BLaER1 (cell line): ENCODE measurements at regions not wholly inside any gene's neighbourhood (a gene's known extent, or its start where the extent isn't known, plus 50 kb on each side); places are given as distances from the start of the nearest gene placed in this dataset.

ENCODE experiments used
- H3K27ac ChIP-seq: shearing (Covaris generic); formaldehyde crosslinking; 2 replicates; pipeline ENCODE4 v1.8.1; 2022
- H3K27me3 ChIP-seq: shearing (Covaris generic); formaldehyde crosslinking; 2 replicates; pipeline ENCODE4 v1.8.1; 2022
- H3K36me3 ChIP-seq: shearing (Covaris generic); formaldehyde crosslinking; 2 replicates; pipeline ENCODE4 v1.8.1; 2022
- H3K4me1 ChIP-seq: shearing (Covaris generic); formaldehyde crosslinking; 2 replicates; pipeline ENCODE4 v1.8.1; 2022
- H3K4me2 ChIP-seq: shearing (Covaris generic); formaldehyde crosslinking; 2 replicates; pipeline ENCODE4 v1.8.1; 2022
- H3K4me3 ChIP-seq: shearing (Covaris generic); formaldehyde crosslinking; 2 replicates; pipeline ENCODE4 v1.8.1; 2022
- H3K9ac ChIP-seq: shearing (Covaris generic); formaldehyde crosslinking; 2 replicates; pipeline ENCODE4 v1.8.1; 2022
- H3K9me3 ChIP-seq: shearing (Covaris generic); formaldehyde crosslinking; 2 replicates; pipeline ENCODE4 v1.8.1; 2022
- H4K20me1 ChIP-seq: shearing (Covaris generic); formaldehyde crosslinking; 2 replicates; pipeline ENCODE4 v1.8.1; 2022
- Cebpa-rat ChIP-seq: shearing (Covaris generic); IDR thresholded peaks from 2 replicates; pipeline ENCODE4 v1.8.1; 2022

GRCh38 chr14:43041976-43042375, 1435.3 kb downstream of the LRFN5 start:
- H3K9me3 ChIP-seq, result no peaks in the 10 kb centered on the region
- no peak for TF ChIP-seq Cebpa-rat
- H3K36me3 ChIP-seq, result no peaks in the 10 kb centered on the region
- H3K4me2 ChIP-seq, result no peak overlapping the region
- no peak overlapping the region for H3K27ac ChIP-seq
- no peaks in the 10 kb centered on the region for H4K20me1 ChIP-seq
- no peak overlapping the region for H3K9ac ChIP-seq
- H3K27me3 ChIP-seq, result no peaks in the 10 kb centered on the region
- H3K4me3 ChIP-seq, result no peak overlapping the region
- no peaks in the 10 kb centered on the region for H3K4me1 ChIP-seq

GRCh38 chr14:43041207-43041606, 1434.5 kb downstream of the LRFN5 start:
- Histone ChIP-seq H4K20me1 (no peaks in the 10 kb centered on the region), H3K9me3 (no peaks in the 10 kb centered on the region), H3K4me1 (no peaks in the 10 kb centered on the region), H3K9ac (no peak overlapping the region), H3K36me3 (no peaks in the 10 kb centered on the region), H3K4me3 (no peak overlapping the region), H3K27me3 (no peaks in the 10 kb centered on the region), H3K4me2 (no peak overlapping the region), H3K27ac (no peak overlapping the region)
- TF ChIP-seq Cebpa-rat, result no peak

- no peaks in the 10 kb centered on the region for H3K36me3 ChIP-seq
- H3K27me3 ChIP-seq, result no peaks in the 10 kb centered on the region
- no peaks in the 10 kb centered on the region for H4K20me1 ChIP-seq
- TF ChIP-seq Cebpa-rat, result no peak
- no peak overlapping the region for H3K9ac ChIP-seq
- H3K9me3 ChIP-seq, result no peaks in the 10 kb centered on the region
- H3K27ac ChIP-seq, result no peak overlapping the region
- H3K4me2 ChIP-seq, result no peak overlapping the region
- H3K4me3 ChIP-seq, result no peak overlapping the region
- no peaks in the 10 kb centered on the region for H3K4me1 ChIP-seq
Measured at GRCh38 chr14:43039881-43040280, 1433.2 kb downstream of the LRFN5 start.

- Histone ChIP-seq H3K9me3 (no peaks in the 10 kb centered on the region), H4K20me1 (no peaks in the 10 kb centered on the region), H3K4me3 (no peak overlapping the region), H3K9ac (no peak overlapping the region), H3K36me3 (no peaks in the 10 kb centered on the region), H3K4me2 (no peak overlapping the region), H3K27ac (no peak overlapping the region), H3K4me1 (no peaks in the 10 kb centered on the region), H3K27me3 (no peaks in the 10 kb centered on the region)
- TF ChIP-seq Cebpa-rat, result no peak
Measured at GRCh38 chr14:43031598-43031997, 1424.9 kb downstream of the LRFN5 start.

GRCh38 chr14:43022094-43022800, 1415.6 kb downstream of the LRFN5 start:
- no peaks in the 10 kb centered on the region for H3K4me1 ChIP-seq
- H3K9ac ChIP-seq, result no peak overlapping the region
- H4K20me1 ChIP-seq, result no peaks in the 10 kb centered on the region
- H3K27me3 ChIP-seq, result no peaks in the 10 kb centered on the region
- no peak overlapping the region for H3K4me3 ChIP-seq
- no peak overlapping the region for H3K4me2 ChIP-seq
- no peaks in the 10 kb centered on the region for H3K36me3 ChIP-seq
- H3K9me3 ChIP-seq, result no peaks in the 10 kb centered on the region
- H3K27ac ChIP-seq, result no peak overlapping the region
- TF ChIP-seq Cebpa-rat, result no peak

- no peak overlapping the region for H3K4me3 ChIP-seq
- H3K4me1 ChIP-seq, result no peaks in the 10 kb centered on the region
- H3K9me3 ChIP-seq, result no peaks in the 10 kb centered on the region
- no peak overlapping the region for H3K9ac ChIP-seq
- no peaks in the 10 kb centered on the region for H3K36me3 ChIP-seq
- no peaks in the 10 kb centered on the region for H4K20me1 ChIP-seq
- TF ChIP-seq Cebpa-rat, result no peak
- no peak overlapping the region for H3K27ac ChIP-seq
- no peak overlapping the region for H3K4me2 ChIP-seq
- no peaks in the 10 kb centered on the region for H3K27me3 ChIP-seq
Measured at GRCh38 chr14:43019826-43020225, 1413.2 kb downstream of the LRFN5 start.

- Histone ChIP-seq H3K36me3 (no peaks in the 10 kb centered on the region), H3K4me1 (no peaks in the 10 kb centered on the region), H3K9ac (no peak overlapping the region), H4K20me1 (no peaks in the 10 kb centered on the region), H3K9me3 (peaks cover under 1% of the 10 kb centered on the region), H3K27me3 (no peaks in the 10 kb centered on the region), H3K27ac (no peak overlapping the region), H3K4me2 (no peak overlapping the region), H3K4me3 (no peak overlapping the region)
- no peak for TF ChIP-seq Cebpa-rat
Measured at GRCh38 chr14:43014338-43014737, 1407.7 kb downstream of the LRFN5 start.

GRCh38 chr14:43012817-43013216, 1406.1 kb downstream of the LRFN5 start:
- Histone ChIP-seq H4K20me1 (no peaks in the 10 kb centered on the region), H3K4me2 (no peak overlapping the region), H3K36me3 (no peaks in the 10 kb centered on the region), H3K4me3 (no peak overlapping the region), H3K4me1 (no peaks in the 10 kb centered on the region), H3K27me3 (no peaks in the 10 kb centered on the region), H3K27ac (no peak overlapping the region), H3K9ac (no peak overlapping the region), H3K9me3 (peaks cover 12% of the 10 kb centered on the region)
- TF ChIP-seq Cebpa-rat, result no peak

GRCh38 chr14:43005807-43006206, 1399.1 kb downstream of the LRFN5 start:
- H3K4me2 ChIP-seq, result no peak overlapping the region
- H4K20me1 ChIP-seq, result no peaks in the 10 kb centered on the region
- TF ChIP-seq Cebpa-rat, result no peak
- H3K9me3 ChIP-seq, result peaks cover 54% of the 10 kb centered on the region
- H3K9ac ChIP-seq, result no peak overlapping the region
- no peaks in the 10 kb centered on the region for H3K27me3 ChIP-seq
- H3K4me3 ChIP-seq, result no peak overlapping the region
- H3K27ac ChIP-seq, result no peak overlapping the region
- no peaks in the 10 kb centered on the region for H3K36me3 ChIP-seq
- H3K4me1 ChIP-seq, result no peaks in the 10 kb centered on the region

- Histone ChIP-seq H3K4me1 (no peaks in the 10 kb centered on the region), H3K27me3 (no peaks in the 10 kb centered on the region), H3K27ac (no peak overlapping the region), H3K9ac (no peak overlapping the region), H3K9me3 (peaks cover 48% of the 10 kb centered on the region), H3K36me3 (no peaks in the 10 kb centered on the region), H3K4me2 (no peak overlapping the region), H3K4me3 (no peak overlapping the region), H4K20me1 (no peaks in the 10 kb centered on the region)
- no peak for TF ChIP-seq Cebpa-rat
Measured at GRCh38 chr14:43003845-43004244, 1397.2 kb downstream of the LRFN5 start.

GRCh38 chr14:43001731-43002130, 1395.1 kb downstream of the LRFN5 start:
- Histone ChIP-seq H3K9me3 (peaks cover 42% of the 10 kb centered on the region), H3K27ac (no peak overlapping the region), H3K4me3 (no peak overlapping the region), H3K4me1 (no peaks in the 10 kb centered on the region), H3K4me2 (no peak overlapping the region), H3K36me3 (no peaks in the 10 kb centered on the region), H4K20me1 (no peaks in the 10 kb centered on the region), H3K9ac (no peak overlapping the region), H3K27me3 (no peaks in the 10 kb centered on the region)
- no peak for TF ChIP-seq Cebpa-rat
